Cardiac fibroblast (primary cell): ENCODE measurements at regions not wholly inside any gene's neighbourhood (a gene's known extent, or its start where the extent isn't known, plus 50 kb on each side); places are given as distances from the start of the nearest gene placed in this dataset.

Source experiments
- DNase-seq, 2 donors: peaks; one replicate each; pipeline versions ENCODE4 v3.0.0 to v3.0.0-alpha.2; 2010; ENCODE audit warnings: low read depth in 2 of 2
- H3K4me3 ChIP-seq, 2 donors: replicated peaks in 1 of 2; 1 replicate in 1 of 2; 2 replicates in 1 of 2; pipeline ENCODE4 v1.5.1; 2011; ENCODE audit warnings: low read depth in 2 of 2, low read length in 2 of 2, mild to moderate bottlenecking in 2 of 2, moderate library complexity in 1 of 2
- CTCF ChIP-seq: IDR thresholded peaks from one replicate; pipeline ENCODE4 v1.5.1; 2011; ENCODE audit warnings: low read depth, mild to moderate bottlenecking, low read length, inconsistent platforms

GRCh38 chr15:95446854-95447253 lies 883.6 kb upstream of the NR2F2 start:
- no peak for DNase-seq
- no peak overlapping the region for H3K4me3 ChIP-seq
- no peak for TF ChIP-seq CTCF

- no peak for TF ChIP-seq CTCF
- H3K4me3 ChIP-seq, result no peak overlapping the region
- no peak for DNase-seq
These were observed 883.0 kb upstream of the NR2F2 start for GRCh38 chr15:95447486-95447885.

- peak in 1 of 2 donors; percentile 78 for DNase-seq
- no peak for TF ChIP-seq CTCF
- H3K4me3 ChIP-seq, result no peak overlapping the region
These were observed 881.8 kb upstream of the NR2F2 start for GRCh38 chr15:95448531-95449229.

- no peak overlapping the region for H3K4me3 ChIP-seq
- no peak for TF ChIP-seq CTCF
- no peak for DNase-seq
These were observed 881.3 kb upstream of the NR2F2 start for GRCh38 chr15:95449230-95449628.

GRCh38 chr15:95450413-95450812 lies 880.1 kb upstream of the NR2F2 start:
- no peak for TF ChIP-seq CTCF
- no peak for DNase-seq
- H3K4me3 ChIP-seq, result no peak overlapping the region

- no peak for TF ChIP-seq CTCF
- no peak for DNase-seq
- H3K4me3 ChIP-seq, result no peak overlapping the region
These were observed 878.6 kb upstream of the NR2F2 start for GRCh38 chr15:95451938-95452337.
